Sigmoid colon (tissue), 4 donors: ENCODE measurements at regions not wholly inside any gene's neighbourhood (a gene's known extent, or its start where the extent isn't known, plus 50 kb on each side); places are given as distances from the start of the nearest gene placed in this dataset.

ENCODE experiments used
- EP300 ChIP-seq, 4 donors: sonication (generic); formaldehyde crosslinking; IDR thresholded peaks; one replicate each; pipeline ENCODE4 v1.6.1; 2017; ENCODE audit warnings: antibody characterized with exemption in 4 of 4
- POLR2A ChIP-seq, 2 donors: fragments of 450-650 bp; IDR thresholded peaks; one replicate each; pipeline ENCODE4 v1.6.1; 2016; ENCODE audit warnings: antibody characterized with exemption in 2 of 2, mild to moderate bottlenecking in 2 of 2, moderate library complexity in 2 of 2
- TF ChIP-seq, protein P1 (sequence below), 4 experiments: fragments of 450-650 bp in 3 of 4; fragments of 200-600 bp in 1 of 4; IDR thresholded peaks; one replicate each; pipeline ENCODE4 v1.5.1; 2016 to 2019; ENCODE audit warnings: antibody characterized with exemption in 4 of 4, mild to moderate bottlenecking in 3 of 4, moderate library complexity in 2 of 4

DNA sequence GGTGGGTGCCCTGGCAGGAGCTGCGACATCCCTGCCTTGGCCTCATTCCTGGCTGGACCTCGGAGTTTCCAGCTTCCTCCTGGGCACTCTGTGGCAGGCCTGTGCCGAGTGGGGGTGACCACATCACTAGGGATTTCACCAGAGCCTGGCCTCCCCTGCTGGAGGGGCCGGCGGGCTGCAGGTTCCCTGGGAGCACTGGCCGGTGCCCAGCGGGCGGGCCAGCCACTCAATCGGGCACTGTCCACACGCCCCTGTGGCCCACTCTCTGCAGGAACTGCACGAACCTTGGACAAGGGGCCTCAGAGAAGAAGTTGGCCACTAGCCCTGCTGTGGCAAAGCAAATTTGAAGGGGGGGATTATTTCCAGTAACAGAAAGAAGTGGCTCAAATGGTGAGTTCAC lies 110.7 kb upstream of the APCDD1 start:
- TF ChIP-seq, protein P1, sequence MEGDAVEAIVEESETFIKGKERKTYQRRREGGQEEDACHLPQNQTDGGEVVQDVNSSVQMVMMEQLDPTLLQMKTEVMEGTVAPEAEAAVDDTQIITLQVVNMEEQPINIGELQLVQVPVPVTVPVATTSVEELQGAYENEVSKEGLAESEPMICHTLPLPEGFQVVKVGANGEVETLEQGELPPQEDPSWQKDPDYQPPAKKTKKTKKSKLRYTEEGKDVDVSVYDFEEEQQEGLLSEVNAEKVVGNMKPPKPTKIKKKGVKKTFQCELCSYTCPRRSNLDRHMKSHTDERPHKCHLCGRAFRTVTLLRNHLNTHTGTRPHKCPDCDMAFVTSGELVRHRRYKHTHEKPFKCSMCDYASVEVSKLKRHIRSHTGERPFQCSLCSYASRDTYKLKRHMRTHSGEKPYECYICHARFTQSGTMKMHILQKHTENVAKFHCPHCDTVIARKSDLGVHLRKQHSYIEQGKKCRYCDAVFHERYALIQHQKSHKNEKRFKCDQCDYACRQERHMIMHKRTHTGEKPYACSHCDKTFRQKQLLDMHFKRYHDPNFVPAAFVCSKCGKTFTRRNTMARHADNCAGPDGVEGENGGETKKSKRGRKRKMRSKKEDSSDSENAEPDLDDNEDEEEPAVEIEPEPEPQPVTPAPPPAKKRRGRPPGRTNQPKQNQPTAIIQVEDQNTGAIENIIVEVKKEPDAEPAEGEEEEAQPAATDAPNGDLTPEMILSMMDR (IDR thresholded peaks at IDR 0.05) = no peak
- TF ChIP-seq POLR2A (IDR thresholded peaks at IDR 0.05) (no peak), EP300 (IDR thresholded peaks at IDR 0.05) (no peak)
